Epithelial cell of esophagus (primary cell): ENCODE measurements at regions not wholly inside any gene's neighbourhood (a gene's known extent, or its start where the extent isn't known, plus 50 kb on each side); places are given as distances from the start of the nearest gene placed in this dataset.

Experiments used
- DNase-seq: peaks from one replicate; pipeline ENCODE4 v3.0.0; 2010; ENCODE audit warnings: low read depth
- H3K4me3 ChIP-seq: 2 replicates; pipeline ENCODE4 v1.5.1; 2011; ENCODE audit warnings: mild to moderate bottlenecking, low read length, control low read depth
- TF ChIP-seq, protein P1 (sequence below): IDR thresholded peaks from 2 replicates; pipeline ENCODE4 v1.5.1; 2011; ENCODE audit warnings: low read depth, mild to moderate bottlenecking, low read length, control low read depth, inconsistent platforms; ENCODE audit not compliant: insufficient read depth; ENCODE audit errors: missing control alignments

DNA sequence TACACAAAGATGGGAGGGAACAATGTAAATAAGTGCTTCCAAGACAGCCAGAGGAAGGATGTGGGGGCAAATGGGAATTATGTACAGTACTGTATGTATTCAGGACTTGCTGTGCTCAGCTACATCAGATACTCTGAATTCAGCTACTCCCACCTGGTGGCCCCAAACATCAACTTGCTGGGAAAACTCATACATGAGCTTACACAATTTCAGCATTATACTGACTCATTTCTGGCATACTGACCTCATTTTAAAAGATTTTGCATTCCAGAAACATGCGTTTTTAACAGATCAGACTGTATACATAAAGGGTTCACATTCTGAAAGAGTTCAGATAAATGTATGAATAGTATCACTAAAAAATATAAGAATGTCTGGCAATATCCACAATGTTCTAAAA lies 59.7 kb downstream of the GPX5 start:
- H3K4me3 ChIP-seq: no peak overlapping the region
- TF ChIP-seq, protein P1, sequence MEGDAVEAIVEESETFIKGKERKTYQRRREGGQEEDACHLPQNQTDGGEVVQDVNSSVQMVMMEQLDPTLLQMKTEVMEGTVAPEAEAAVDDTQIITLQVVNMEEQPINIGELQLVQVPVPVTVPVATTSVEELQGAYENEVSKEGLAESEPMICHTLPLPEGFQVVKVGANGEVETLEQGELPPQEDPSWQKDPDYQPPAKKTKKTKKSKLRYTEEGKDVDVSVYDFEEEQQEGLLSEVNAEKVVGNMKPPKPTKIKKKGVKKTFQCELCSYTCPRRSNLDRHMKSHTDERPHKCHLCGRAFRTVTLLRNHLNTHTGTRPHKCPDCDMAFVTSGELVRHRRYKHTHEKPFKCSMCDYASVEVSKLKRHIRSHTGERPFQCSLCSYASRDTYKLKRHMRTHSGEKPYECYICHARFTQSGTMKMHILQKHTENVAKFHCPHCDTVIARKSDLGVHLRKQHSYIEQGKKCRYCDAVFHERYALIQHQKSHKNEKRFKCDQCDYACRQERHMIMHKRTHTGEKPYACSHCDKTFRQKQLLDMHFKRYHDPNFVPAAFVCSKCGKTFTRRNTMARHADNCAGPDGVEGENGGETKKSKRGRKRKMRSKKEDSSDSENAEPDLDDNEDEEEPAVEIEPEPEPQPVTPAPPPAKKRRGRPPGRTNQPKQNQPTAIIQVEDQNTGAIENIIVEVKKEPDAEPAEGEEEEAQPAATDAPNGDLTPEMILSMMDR: no peak
- peak; percentile 83 for DNase-seq

DNA sequence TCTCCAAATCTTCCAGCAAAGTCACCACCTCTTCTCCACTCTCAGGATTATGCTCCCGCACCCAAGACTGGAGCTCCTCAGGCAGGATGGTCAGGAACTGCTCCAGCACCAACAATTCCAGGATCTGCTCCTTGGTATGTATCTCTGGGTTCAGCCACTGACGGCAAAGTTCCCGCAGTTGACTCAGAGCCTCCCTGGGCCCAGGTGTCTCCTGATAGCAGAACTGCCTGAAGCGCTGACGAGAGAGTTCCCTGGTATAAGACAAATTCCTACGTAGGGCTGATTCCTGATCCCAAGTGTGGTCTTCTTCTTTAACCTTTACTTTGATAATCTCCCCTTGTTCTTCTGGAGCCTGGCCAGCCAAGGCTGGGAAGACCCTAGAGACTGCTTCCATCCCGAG lies 60.6 kb downstream of the GPX5 start:
- TF ChIP-seq, protein P1: no peak
- peak overlapping the region; percentile 84 for H3K4me3 ChIP-seq
- peak; percentile 77 for DNase-seq

DNA sequence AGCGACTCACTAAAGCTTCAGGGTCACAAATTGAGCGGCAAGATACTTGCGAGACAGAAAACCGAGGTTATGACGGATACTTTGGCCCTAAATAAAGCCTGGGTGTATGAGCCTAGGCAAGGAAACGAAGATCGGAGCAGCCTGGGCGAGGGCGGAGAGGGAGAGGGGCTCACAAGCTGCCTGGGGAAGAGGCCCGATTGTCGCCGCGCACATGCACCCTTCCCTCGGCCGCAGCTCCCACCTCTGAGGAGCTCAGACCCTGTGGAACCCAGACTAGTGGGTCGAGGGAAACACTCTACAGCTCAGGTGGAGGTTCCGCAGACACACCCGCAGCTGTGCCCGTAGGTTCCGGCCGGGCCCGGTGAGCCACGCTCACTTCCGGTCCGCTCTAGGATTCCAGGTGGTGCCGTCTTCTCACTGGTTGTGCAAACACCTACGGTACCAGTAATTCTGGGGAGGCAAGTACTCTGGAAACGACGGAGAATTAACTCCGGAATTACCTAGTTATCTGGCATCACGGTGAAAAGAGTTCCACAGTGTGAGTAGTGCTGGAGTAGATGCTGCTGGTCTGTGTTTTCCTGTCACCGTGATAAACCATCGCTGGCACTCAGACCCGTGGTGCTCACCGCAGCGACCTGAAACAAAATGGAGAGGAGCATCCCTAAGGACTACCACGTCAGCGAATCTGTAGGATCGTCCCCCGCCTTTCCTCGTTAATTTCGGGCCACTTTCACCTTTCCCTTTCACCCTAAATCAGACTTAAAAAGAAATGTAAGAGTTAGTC lies 61.5 kb downstream of the GPX5 start:
- TF ChIP-seq, protein P1: no peak
- peak; percentile 93 for DNase-seq
- H3K4me3 ChIP-seq: peak overlapping the region; percentile 84

DNA sequence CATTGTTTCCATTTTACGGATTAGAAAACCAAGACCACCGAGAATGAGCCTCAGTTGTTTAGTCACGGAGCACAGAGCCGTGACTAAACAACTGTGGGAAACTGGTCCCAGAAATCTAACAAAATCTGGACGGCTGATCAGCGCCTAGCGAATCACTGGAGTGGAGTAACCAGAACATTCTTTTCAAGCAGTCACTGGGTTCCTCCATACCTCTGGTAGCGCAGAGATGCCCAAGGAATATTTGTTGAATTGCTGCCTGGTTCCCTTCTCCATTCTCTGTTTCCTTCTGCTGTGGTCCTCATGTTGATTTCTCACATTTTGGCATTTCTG lies 62.0 kb downstream of the GPX5 start:
- peak overlapping the region; percentile 84 for H3K4me3 ChIP-seq
- TF ChIP-seq, protein P1: no peak
- no peak for DNase-seq

DNA sequence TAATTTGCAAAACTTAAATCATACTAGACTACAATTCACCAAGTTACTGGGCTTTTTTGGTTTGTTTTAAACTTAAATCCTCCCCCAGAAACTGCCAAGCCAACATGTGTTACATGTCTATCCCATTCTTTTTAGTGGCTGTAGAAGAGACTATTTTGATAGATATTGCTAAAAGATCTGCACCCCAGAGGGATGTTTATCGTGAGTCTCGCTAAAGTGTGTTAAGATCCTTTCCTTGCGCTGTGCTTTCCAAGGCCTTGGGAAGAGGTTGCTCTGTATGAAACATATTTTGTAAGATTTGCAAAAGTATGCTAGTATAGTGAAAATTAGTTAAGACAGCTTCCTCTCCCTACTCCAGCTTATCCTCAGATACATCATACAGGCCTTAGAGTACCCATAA lies 63.0 kb downstream of the GPX5 start:
- peak overlapping the region; percentile 51 for H3K4me3 ChIP-seq
- DNase-seq: no peak
- TF ChIP-seq, protein P1: no peak

DNA sequence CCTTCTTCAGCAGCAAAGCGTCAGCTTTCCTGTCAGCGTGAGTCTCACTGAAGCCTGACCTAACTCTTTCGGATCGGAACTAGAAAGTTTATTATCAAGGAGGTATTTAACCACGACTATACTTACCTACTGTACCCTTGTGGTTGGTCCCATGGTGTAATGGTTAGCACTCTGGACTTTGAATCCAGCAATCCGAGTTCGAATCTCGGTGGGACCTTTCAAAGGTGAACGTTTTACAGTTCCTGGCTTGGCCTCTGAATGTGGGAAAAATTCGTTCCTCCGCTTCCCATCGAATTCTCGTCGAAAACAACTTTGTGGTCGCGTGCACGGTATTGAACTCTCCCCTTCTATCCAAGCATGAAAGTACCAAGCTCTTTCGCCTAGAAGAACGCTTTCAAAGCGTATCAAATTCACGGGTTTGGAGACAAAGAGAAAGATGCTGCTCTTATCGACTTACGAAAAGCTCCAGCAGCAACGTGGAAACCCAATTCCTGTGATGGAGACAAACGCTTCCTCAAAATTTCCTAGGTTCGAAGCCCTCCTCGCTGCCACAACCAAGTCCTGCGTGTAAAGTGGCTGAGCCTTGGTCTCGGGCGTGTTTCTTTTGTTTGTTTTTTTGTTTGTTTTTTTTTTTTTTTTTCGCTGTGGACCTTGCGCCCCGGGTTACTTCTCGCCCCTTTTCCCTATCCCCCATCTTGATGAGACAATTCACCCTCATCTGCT lies 63.7 kb downstream of the GPX5 start:
- TF ChIP-seq, protein P1: no peak
- peak; percentile 94 for DNase-seq
- H3K4me3 ChIP-seq: peak overlapping the region; percentile 51
